ENCODE measurements at regions not wholly inside any gene's neighbourhood (a gene's known extent, or its start where the extent isn't known, plus 50 kb on each side); places are given as distances from the start of the nearest gene placed in this dataset.

- ATAC-seq: peak in 1 of 2 donors; percentile 87
These were observed 87.4 kb upstream of the ERRFI1 start for GRCh38 chr1:8113262-8114220.

DNA sequence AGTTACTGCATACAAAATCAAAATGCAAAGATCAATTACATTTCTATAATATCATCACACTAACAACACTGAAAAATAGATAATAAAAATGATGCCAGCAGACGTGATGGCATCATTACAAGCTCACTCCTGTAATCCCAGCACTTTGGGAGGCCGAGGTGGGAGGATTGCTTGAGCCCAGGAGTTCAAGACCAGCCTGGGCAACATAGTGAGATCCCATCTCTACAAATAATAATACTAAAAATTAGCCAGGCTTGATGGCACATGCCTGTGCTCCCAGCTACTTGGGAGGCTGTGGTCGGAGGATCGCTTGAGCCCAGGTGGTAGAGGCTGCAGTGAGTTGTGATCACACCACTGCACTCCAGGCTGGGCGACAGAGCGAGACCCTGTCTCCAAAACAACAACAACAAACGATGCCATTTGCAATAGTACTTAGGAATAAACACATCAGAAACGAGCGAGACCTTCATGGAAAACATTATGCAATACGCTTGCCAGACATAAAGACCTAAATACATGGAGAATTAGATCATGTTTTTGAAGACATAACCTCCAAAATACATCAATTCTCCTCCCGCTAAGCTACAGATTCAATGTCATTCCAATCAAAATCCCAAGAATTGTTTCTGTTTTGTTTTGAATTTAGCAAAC lies 86.6 kb upstream of the ERRFI1 start:
- no peak for ATAC-seq

GRCh38 chr1:8111560-8111959 lies 85.5 kb upstream of the ERRFI1 start:
- no peak for ATAC-seq

DNA sequence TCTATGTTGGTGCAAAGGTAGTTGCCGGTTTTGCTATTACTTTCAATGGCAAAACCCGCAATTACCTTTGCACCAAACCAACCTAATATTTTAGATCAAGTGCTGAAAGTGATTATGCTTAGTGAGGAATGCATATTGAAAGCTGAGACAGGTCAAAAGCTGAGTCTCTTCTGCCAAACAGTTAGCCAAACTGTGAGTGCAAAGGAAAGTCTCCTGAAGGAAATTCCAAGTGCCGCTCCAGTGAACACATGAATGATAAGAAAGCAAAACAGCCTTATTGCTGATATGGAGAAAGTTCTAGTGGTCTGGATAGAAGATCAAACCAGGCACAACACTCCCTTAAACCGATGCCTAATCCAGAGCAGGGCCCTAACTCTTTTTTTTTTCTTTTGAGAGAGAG lies 83.1 kb upstream of the ERRFI1 start:
- ATAC-seq: no peak

- ATAC-seq: no peak
These were observed 81.8 kb upstream of the ERRFI1 start for GRCh38 chr1:8107897-8108296.

- no peak for ATAC-seq
These were observed 78.4 kb upstream of the ERRFI1 start for GRCh38 chr1:8104278-8105236.

- no peak for ATAC-seq
These were observed 71.8 kb upstream of the ERRFI1 start for GRCh38 chr1:8097908-8098307.

GRCh38 chr1:8097077-8097799 lies 71.1 kb upstream of the ERRFI1 start:
- peak; percentile 97 to 98 for ATAC-seq

- peak; percentile 14 to 28 for ATAC-seq
These were observed 70.2 kb upstream of the ERRFI1 start for GRCh38 chr1:8096105-8097011.

- no peak for ATAC-seq
These were observed 69.5 kb upstream of the ERRFI1 start for GRCh38 chr1:8095584-8095983.

DNA sequence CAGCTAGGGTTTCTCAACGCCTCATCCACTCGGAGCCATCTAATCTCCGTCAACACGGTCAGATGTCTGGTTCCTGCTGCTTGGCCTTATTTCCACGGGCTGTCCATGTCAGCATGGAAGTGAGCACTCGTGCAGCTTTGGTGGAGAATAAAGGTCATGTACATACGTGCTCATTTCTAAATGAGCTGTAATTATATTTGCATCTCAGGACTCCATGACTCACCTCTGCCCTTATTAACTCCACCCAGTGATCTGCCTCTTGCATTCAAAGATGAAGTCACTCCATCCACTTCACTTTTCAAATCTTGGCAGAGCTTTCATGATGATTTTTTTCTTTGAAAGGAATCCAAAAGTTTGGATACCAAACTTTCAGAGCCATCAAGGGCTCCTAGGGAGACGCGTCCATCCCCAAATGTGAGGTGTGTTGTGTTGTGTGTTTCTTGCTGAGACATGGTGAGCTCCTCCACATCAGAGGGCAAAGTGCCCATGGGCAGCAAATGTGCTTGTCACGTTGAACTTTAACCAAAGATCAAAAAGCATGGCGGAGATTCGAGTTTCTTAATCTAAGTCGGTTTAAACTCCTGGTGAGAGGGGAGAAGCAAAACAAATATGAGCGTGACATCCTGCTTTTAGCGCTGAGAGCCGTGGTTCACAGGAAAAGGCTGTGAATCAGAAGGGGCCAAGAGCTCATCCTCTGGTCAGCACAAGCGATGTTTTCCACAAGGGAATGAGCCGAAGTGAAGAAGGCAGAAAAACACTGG lies 68.6 kb upstream of the ERRFI1 start:
- peak; percentile 40 to 42 for ATAC-seq

DNA sequence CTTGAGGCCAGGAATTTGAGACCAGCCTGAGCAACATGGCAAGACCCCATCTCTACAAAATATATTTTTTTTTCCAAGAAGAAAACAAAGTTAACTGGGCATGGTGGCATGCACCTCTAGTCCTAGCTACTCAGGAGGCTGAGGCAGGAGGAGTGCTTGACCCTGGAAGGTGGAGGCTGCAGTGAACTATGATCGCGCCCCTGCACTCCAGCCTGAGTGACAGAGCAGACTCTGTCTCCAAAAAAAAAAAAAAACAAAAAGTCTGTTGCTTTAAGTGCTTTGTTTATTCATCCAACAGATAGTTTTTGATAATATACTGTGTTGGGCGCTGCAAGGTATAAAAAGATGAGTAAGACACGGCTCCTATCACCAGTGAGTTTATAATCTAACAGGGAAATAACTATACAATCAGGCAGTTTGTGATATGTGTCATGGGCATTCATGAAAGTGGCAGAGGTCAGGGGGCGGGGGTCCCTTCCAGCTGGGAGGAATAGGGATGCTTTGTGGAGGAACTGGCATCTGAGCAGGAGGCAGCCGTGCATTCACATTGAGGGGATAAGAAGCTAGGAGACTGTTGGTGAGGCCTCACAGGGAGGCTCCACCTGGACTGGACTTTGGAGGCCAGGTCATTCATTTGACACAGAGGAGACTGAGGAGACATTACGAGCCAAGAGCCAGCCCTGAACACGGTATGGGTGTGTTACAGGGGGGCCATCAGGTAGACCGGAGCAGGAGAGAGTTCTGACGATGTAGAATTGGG lies 67.3 kb upstream of the ERRFI1 start:
- no peak for ATAC-seq

DNA sequence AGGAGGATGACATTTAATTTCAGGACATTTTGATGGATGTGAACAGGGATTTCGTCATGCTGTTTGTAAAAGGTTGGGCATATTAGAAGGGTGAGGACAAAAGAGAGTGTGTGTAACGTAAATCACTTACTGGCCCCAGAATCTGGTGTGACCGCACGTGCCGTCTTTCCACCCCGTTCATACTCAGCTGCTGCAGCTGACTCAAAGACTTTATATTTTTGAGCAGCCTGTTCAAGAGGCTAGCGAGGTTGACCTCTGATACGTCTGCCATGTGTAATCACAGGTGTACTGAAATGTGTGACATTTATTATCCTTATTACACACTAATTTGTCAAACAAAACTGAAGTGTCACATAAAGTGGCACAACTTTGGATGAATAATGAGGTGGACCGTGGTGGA lies 66.5 kb upstream of the ERRFI1 start:
- ATAC-seq: no peak

- no peak for ATAC-seq
These were observed 65.6 kb upstream of the ERRFI1 start for GRCh38 chr1:8091691-8092090.

DNA sequence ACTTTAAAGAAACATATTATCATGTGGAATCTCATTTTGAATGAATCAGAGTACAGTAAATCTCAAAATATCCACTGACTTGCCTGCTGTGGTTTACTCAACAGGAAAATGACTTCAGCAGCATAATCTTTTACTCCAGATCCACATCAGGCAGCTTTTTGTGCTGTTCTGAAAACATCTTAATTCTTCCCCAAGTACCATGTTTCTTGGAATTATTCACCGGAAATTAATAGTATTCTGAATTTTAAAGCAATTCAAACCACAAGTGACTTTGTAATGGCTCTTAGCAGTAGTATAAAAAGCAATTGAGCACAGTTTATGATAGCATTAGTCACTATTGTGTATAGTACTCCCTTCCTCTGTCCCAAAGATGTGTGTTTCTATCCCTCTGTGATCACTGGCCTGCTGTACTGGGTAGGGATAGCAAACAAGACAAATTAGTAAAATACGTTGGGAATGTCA lies 64.2 kb upstream of the ERRFI1 start:
- peak in 1 of 2 donors; percentile 54 for ATAC-seq

DNA sequence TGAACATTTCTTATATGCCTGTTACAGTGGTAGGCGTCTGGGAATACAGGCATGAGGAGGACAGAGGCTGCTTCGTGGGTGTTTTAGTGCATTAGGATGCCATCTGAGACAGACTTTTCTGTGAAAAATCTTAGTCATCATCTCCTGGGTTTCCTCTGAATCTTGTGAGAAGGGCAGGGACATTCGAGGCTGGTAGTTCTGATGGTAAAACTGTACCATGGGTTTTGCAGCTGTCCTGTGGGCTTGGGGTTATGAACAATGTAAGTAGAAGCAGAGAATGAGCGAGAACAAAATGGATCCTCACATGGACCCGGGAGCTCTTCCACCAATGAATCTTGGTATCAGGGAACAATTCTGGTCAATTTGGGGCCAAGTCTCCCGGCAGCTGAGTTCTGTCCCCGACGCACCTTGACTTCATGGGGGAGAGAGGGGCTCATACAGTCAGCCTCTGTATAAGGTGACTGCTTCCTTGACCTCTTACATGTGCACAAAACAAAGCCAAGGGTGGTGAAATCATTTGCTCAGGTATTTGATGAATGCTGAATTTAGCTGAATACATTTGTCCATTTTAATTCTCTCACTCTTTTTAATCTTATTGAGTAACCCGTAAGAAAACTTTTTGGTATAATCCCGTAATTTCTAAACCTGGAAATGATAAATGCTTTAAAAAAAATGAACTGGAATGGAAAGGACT lies 63.6 kb upstream of the ERRFI1 start:
- no peak for ATAC-seq

GRCh38 chr1:8086055-8086454 lies 59.9 kb upstream of the ERRFI1 start:
- no peak for ATAC-seq

DNA sequence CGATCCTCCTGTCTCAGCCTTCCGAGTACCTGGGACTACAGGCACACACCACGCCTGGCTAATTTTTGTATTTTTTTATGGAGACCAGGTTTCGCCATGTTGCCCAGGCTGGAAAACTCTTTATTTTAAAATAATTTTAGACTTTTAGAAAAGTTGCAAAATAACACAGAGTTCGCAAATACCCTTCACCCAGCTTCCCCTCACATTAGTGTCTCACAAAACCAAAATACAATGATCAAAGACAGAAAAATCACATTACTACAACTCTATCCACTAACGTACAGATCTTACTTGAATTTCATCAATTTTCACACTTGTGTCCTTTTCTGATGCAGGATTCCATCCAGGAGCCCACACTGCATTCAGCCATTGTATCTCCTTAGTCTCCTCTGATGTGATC lies 58.8 kb upstream of the ERRFI1 start:
- no peak for ATAC-seq

Measured in activated CD4-positive, CD25-positive, alpha-beta regulatory T cell treated with anti-CD3 and anti-CD28 coated beads, Interleukin-2, amount 50 U/mL, for 24 hours (primary cell).